GM10248 (cell line): ENCODE measurements at regions not wholly inside any gene's neighbourhood (a gene's known extent, or its start where the extent isn't known, plus 50 kb on each side); places are given as distances from the start of the nearest gene placed in this dataset.

ENCODE experiments used
- CTCF ChIA-PET: fragments of 300-600 bp; sonication (Branson Sonifier 250); formaldehyde crosslinking; extraction: SDS; loops from one replicate; lab custom pipeline; 2021; ENCODE audit warnings: antibody characterized with exemption; lab: Yijun Ruan, JAX
- POLR2A ChIA-PET: fragments of 350-650 bp; sonication (Branson Sonifier 250); formaldehyde crosslinking; extraction: SDS; loops from one replicate; lab custom pipeline; 2020; ENCODE audit warnings: antibody characterized with exemption; lab: Yijun Ruan, JAX
- DNase-seq: peaks from one replicate; pipeline ENCODE4 v3.0.0; 2012; ENCODE audit errors: extremely low spot score
- TF ChIP-seq, protein P1 (sequence below): IDR thresholded peaks from 2 replicates; pipeline ENCODE4 v1.5.1; 2012; ENCODE audit warnings: mild to moderate bottlenecking, low read depth; ENCODE audit errors: extremely low read depth, missing control alignments, control extremely low read depth

DNA sequence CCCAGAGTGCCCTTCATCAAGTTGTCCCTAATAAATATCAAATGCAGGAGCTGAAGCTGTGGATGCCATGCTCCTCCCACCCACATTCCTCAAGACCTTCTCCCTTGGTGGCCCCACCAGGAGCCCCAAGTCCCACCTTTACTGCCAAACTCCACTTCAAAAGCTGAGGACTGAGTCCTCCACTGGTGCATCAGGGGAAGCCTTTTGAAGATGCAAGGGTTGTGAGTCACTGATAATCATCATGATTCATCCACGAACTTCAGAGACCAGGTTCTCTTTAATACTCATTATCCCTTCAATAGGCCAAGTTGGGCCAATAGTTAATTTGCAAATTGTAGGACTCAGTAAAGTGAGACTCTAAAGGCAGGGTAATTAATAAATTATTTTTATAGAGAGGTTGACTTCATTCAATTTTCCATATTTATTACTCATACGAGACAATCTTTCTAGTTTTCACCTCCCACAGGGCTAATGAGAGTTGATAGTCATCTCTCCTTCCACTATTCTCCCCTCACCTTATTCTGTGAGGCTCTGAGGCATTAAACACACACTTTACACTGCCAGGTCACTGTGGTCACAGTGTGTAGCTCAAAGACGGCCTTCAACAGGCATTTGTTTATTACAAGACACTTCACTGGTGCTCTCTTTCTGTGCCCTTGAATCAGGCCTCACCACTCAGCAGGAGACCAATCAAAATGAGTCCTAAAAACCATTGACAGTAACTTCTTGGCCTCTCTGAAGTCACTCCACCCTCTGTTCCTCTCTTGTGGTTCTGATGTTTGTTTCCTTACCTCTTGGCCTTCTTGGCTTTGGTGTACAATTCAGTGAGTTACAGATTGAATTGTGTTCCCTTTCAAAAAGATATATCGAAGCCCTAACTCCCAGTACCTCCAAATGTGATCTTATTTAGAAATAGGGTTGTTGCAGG, 99.9 kb downstream of the TRIB2 start:
- no peak for DNase-seq
- ChIA-PET POLR2A (no interaction called here), CTCF (no interaction called here)
- TF ChIP-seq, protein P1, sequence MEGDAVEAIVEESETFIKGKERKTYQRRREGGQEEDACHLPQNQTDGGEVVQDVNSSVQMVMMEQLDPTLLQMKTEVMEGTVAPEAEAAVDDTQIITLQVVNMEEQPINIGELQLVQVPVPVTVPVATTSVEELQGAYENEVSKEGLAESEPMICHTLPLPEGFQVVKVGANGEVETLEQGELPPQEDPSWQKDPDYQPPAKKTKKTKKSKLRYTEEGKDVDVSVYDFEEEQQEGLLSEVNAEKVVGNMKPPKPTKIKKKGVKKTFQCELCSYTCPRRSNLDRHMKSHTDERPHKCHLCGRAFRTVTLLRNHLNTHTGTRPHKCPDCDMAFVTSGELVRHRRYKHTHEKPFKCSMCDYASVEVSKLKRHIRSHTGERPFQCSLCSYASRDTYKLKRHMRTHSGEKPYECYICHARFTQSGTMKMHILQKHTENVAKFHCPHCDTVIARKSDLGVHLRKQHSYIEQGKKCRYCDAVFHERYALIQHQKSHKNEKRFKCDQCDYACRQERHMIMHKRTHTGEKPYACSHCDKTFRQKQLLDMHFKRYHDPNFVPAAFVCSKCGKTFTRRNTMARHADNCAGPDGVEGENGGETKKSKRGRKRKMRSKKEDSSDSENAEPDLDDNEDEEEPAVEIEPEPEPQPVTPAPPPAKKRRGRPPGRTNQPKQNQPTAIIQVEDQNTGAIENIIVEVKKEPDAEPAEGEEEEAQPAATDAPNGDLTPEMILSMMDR = no peak

DNA sequence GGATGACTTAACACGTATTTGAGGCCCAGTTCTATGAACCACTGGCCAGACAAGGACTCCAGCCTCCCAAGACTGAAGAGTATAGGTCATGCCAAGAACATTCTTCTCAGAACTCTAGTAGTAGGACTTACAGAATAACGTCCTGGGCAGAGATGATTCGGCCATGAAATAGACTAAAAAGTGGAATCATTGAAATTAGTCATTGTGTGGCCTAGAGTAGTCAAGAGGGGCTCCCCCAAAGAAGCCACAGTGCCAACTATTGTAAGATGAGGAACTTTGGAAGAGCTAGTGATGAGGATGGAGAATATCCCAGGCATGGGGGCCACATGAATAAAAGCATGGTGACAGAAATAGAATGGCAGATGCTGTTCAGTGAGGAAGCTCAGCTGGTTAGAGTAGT, 101.1 kb downstream of the TRIB2 start:
- CTCF ChIA-PET = no interaction called here
- DNase-seq = no peak
- POLR2A ChIA-PET = no interaction called here
- TF ChIP-seq, protein P1 = no peak

DNA sequence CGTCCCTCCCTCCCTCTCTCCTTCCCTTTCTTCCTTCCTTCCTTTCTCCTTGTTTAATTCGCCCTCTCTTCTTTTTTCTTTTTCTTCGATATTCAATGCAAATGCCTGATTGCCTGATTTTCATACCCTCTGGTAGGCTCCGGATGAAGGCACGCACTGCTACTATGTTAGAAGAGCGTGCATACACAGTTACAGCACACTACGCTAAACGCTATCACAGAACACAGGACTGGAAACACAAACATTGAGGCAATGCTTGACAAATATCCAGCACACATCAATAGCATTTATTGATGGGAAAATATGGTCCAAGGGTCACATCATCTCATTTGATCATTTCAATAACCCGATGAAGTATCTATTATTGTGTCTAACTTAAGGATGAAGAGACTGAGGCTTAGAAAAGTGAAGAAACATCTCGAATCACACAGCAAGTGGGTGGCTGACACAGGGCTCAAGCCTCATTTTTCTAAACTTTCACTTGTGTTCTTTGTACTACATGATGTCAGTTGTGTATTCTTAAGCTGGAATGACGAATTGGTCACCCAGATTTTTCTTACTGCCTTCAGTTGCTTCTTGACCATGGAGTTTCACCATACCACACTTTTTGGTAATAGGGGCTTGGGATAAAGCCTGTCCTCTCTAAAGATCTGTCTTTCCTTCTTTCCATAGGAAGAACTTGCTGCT, 101.8 kb downstream of the TRIB2 start:
- ChIA-PET POLR2A (no interaction called here), CTCF (no interaction called here)
- TF ChIP-seq, protein P1 = no peak
- no peak for DNase-seq

DNA sequence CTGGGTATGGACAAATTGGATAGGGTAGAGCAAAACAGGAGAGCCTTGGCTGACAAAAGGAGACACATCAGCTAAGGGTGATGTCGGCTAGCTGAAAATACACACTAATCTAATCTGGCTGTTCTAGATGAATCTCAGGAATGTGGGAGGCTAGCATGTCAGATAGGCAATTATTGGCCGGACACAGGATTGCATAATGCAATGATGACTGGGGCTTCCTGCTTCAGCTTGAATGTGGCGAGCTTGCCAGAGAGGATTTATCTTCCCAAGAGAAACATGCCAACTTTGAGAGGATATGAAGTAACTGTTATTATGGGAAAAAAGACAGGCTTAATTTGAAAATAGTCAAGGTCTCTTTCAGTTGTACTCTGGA, 102.4 kb downstream of the TRIB2 start:
- DNase-seq = no peak
- TF ChIP-seq, protein P1 = no peak
- ChIA-PET POLR2A (no interaction called here), CTCF (no interaction called here)

DNA sequence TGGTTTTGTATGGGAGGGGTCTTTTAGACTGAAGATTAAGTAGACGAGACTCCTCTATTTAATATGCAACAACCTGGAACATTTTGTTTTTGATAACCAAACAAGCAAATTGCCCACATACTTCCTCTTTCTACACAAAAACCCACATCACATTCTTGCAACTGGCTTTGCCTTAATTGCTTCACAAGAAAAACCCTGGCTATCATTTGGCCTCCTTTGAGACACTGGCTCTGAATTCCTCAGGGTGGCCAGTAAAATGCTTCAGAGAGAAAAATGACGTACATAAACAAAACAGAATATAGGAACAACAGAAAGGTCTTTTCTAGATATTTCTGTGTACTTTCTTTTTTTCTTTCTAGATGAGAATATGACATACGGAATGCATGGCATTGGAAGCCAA, 103.0 kb downstream of the TRIB2 start:
- DNase-seq = no peak
- ChIA-PET CTCF (no interaction called here), POLR2A (no interaction called here)
- TF ChIP-seq, protein P1 = no peak

DNA sequence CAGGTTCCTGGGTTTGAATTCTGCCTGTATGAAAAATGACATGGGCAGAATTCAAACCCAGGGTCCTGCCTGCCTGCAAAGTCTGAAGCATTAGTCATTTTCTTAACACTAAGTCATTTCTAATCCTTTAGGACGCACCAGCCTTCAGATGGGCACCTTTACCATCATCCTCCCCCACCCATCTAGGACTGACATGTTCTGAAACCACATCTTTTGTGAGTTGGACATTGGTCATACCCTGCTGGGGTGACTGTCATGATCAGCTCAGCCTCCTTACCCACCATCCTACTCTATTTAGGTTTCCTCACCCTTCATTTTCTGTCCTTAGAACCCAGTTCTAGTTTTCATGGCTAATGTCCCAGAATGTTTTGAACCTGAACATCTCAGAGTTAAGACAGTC, 104.9 kb downstream of the TRIB2 start:
- CTCF ChIA-PET = no interaction called here
- POLR2A ChIA-PET = no interaction called here
- DNase-seq = no peak
- TF ChIP-seq, protein P1 = no peak
